Caco-2 (cell line): ENCODE measurements at regions not wholly inside any gene's neighbourhood (a gene's known extent, or its start where the extent isn't known, plus 50 kb on each side); places are given as distances from the start of the nearest gene placed in this dataset.

ENCODE experiments used
- BruUV-seq: library from RNA; stranded (reverse); fragments of 400-500 nt; replicated peaks from 2 replicates; lab custom pipeline; 2021; lab: Mats Ljungman, UMichigan
- CTCF ChIA-PET: fragments of 300-600 bp; sonication (Branson Sonifier 250); formaldehyde crosslinking; loops from one replicate; lab custom pipeline; 2022; ENCODE audit warnings: antibody characterized with exemption; lab: Charles Lee
- POLR2A ChIA-PET: fragments of 300-600 bp; sonication (Branson Sonifier 250); formaldehyde crosslinking; loops from one replicate; lab custom pipeline; 2022; ENCODE audit warnings: antibody characterized with exemption; lab: Charles Lee
- DNase-seq, 2 experiments: peaks; one replicate each; pipeline versions ENCODE4 v3.0.0 to v3.0.0-alpha.2; 2020 to 2022
- H3K27me3 ChIP-seq: replicated peaks from 2 replicates; pipeline ENCODE4 v1.6.0; 2011; ENCODE audit warnings: low read length; ENCODE audit not compliant: control insufficient read depth, insufficient read depth
- H3K36me3 ChIP-seq: 2 replicates; pipeline ENCODE4 v1.5.1; 2011; ENCODE audit warnings: low read length; ENCODE audit not compliant: control insufficient read depth, insufficient read depth
- H3K4me1 ChIP-seq: fragments of 250-450 bp; sonication (Bioruptor Pico); 2 replicates; pipeline ENCODE4 v1.5.1; 2020; ENCODE audit warnings: mild to moderate bottlenecking
- H3K4me3 ChIP-seq: 2 replicates; pipeline ENCODE4 v1.5.1; 2011; ENCODE audit warnings: low read depth, mild to moderate bottlenecking, control low read depth, low read length
- H3K9me3 ChIP-seq: fragments of 250-450 bp; sonication (Bioruptor Pico); 2 replicates; pipeline ENCODE4 v1.5.1; 2020; ENCODE audit warnings: mild to moderate bottlenecking, moderate library complexity
- H3K27ac Mint-ChIP-seq: one replicate; pipeline ENCODE4 v1.8.0; 2022; ENCODE audit warnings: mixed read lengths; ENCODE audit not compliant: unreplicated experiment
- H3K27me3 Mint-ChIP-seq: one replicate; pipeline ENCODE4 v1.8.0; 2022; ENCODE audit warnings: mixed read lengths; ENCODE audit not compliant: insufficient read depth, unreplicated experiment
- H3K36me3 Mint-ChIP-seq: one replicate; pipeline ENCODE4 v1.8.0; 2022; ENCODE audit warnings: mild to moderate bottlenecking, mixed read lengths; ENCODE audit not compliant: insufficient read depth, unreplicated experiment
- H3K4me1 Mint-ChIP-seq: one replicate; pipeline ENCODE4 v1.8.0; 2022; ENCODE audit warnings: low read depth, mixed read lengths; ENCODE audit not compliant: unreplicated experiment
- H3K4me3 Mint-ChIP-seq: one replicate; pipeline ENCODE4 v1.8.0; 2022; ENCODE audit warnings: mild to moderate bottlenecking, moderate library complexity, mixed read lengths; ENCODE audit not compliant: unreplicated experiment
- H3K9me3 Mint-ChIP-seq: one replicate; pipeline ENCODE4 v1.8.0; 2022; ENCODE audit warnings: mixed read lengths; ENCODE audit not compliant: unreplicated experiment
- CTCF ChIP-seq, 2 experiments: fragments of 200-600 bp in 1 of 2; IDR thresholded peaks; 1 replicate in 1 of 2; 2 replicates in 1 of 2; pipeline versions ENCODE4 v1.5.1 to v1.8.0; 2011 to 2022; ENCODE audit warnings: antibody characterized with exemption in 1 of 2, control low read depth in 1 of 2, inconsistent platforms in 1 of 2, low read depth in 1 of 2, low read length in 1 of 2, mild to moderate bottlenecking in 1 of 2, moderate library complexity in 1 of 2; ENCODE audit not compliant: insufficient read depth in 1 of 2, severe bottlenecking in 1 of 2, unreplicated experiment in 1 of 2
- intact Hi-C: fragments of 100-400 bp; cut with micrococcal nuclease; formaldehyde crosslinking; loops from one replicate; pipeline ENCODE4 v1.10.0; 2022; ENCODE audit not compliant: unreplicated experiment

GRCh38 chr2:153641046-153641445 lies 162.5 kb upstream of the RPRM start:
- POLR2A ChIA-PET: no interaction called here
- Mint-ChIP-seq H3K36me3 (no peaks in the 10 kb centered on the region), H3K9me3 (no peaks in the 10 kb centered on the region), H3K4me3 (no peak overlapping the region), H3K27ac (no peak overlapping the region), H3K4me1 (no peaks in the 10 kb centered on the region), H3K27me3 (peaks cover 2% of the 10 kb centered on the region)
- no peak overlapping the region for H3K4me3 ChIP-seq
- no peaks in the 10 kb centered on the region for H3K4me1 ChIP-seq
- no peaks in the 10 kb centered on the region for H3K27me3 ChIP-seq
- TF ChIP-seq CTCF (IDR thresholded peaks at IDR 0.05; ENCODE audit: insufficient read depth in 1 of 2, low read depth in 1 of 2, low read length in 1 of 2, severe bottlenecking in 1 of 2, unreplicated experiment in 1 of 2): no peak
- CTCF ChIA-PET: no interaction called here
- DNase-seq: no peak
- intact Hi-C loops: no loop called here
- H3K9me3 ChIP-seq: no peaks in the 10 kb centered on the region
- H3K36me3 ChIP-seq: no peaks in the 10 kb centered on the region
- no TSS peak for BruUV-seq

GRCh38 chr2:153644955-153645354 lies 166.4 kb upstream of the RPRM start:
- no peak for TF ChIP-seq CTCF (IDR thresholded peaks at IDR 0.05; ENCODE audit: insufficient read depth in 1 of 2, low read depth in 1 of 2, low read length in 1 of 2, severe bottlenecking in 1 of 2, unreplicated experiment in 1 of 2)
- Histone ChIP-seq H3K9me3 (no peaks in the 10 kb centered on the region), H3K4me3 (no peak overlapping the region), H3K27me3 (no peaks in the 10 kb centered on the region), H3K36me3 (no peaks in the 10 kb centered on the region), H3K4me1 (no peaks in the 10 kb centered on the region)
- Mint-ChIP-seq H3K4me1 (no peaks in the 10 kb centered on the region), H3K27me3 (no peaks in the 10 kb centered on the region), H3K9me3 (no peaks in the 10 kb centered on the region), H3K36me3 (no peaks in the 10 kb centered on the region), H3K27ac (no peak overlapping the region), H3K4me3 (no peak overlapping the region)
- BruUV-seq: no TSS peak
- ChIA-PET POLR2A (no interaction called here), CTCF (no interaction called here)
- DNase-seq: no peak
- intact Hi-C loops: no loop called here

DNA sequence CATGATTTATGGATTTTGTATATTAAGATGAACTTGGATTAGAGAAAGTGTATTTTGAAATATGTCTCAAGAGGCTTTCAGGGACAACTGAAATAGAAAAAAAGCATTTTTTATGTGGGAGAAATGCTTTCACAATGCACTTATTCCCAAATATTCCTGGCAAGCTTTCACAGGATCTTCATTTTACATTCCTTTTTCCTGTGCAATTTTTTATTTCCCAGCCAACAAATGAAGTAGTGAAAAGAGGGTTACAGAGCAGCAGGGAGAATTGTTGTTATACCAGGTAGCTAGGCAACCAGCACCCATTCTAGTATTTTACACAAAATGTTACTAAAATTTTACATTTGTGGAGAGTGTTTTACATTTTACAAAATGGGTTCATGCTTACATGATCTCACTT lies 167.0 kb upstream of the RPRM start:
- no peak overlapping the region for H3K27ac Mint-ChIP-seq
- H3K4me3 ChIP-seq: no peak overlapping the region
- TF ChIP-seq CTCF (IDR thresholded peaks at IDR 0.05; ENCODE audit: insufficient read depth in 1 of 2, low read depth in 1 of 2, low read length in 1 of 2, severe bottlenecking in 1 of 2, unreplicated experiment in 1 of 2): no peak
- H3K9me3 Mint-ChIP-seq: no peaks in the 10 kb centered on the region
- no peak overlapping the region for H3K4me3 Mint-ChIP-seq
- no peaks in the 10 kb centered on the region for H3K4me1 ChIP-seq
- no peaks in the 10 kb centered on the region for H3K36me3 ChIP-seq
- intact Hi-C loops: no loop called here
- no TSS peak for BruUV-seq
- no peaks in the 10 kb centered on the region for H3K27me3 Mint-ChIP-seq
- POLR2A ChIA-PET: no interaction called here
- no peaks in the 10 kb centered on the region for H3K4me1 Mint-ChIP-seq
- CTCF ChIA-PET: no interaction called here
- DNase-seq: no peak
- H3K27me3 ChIP-seq: no peaks in the 10 kb centered on the region
- no peaks in the 10 kb centered on the region for H3K36me3 Mint-ChIP-seq
- H3K9me3 ChIP-seq: no peaks in the 10 kb centered on the region
